Right cardiac atrium (tissue), 5 donors: ENCODE measurements at regions not wholly inside any gene's neighbourhood (a gene's known extent, or its start where the extent isn't known, plus 50 kb on each side); places are given as distances from the start of the nearest gene placed in this dataset.
"Not testable (repeated sequence)": the region's sequence is repeated elsewhere in the genome, so short reads cannot be mapped to it uniquely, and the experiment has no call there.

ENCODE experiments used
- ATAC-seq, 2 donors: fragments of 200-7000 bp; cut with Tn5 transposase; one replicate each; pipeline versions ENCODE4 v1.8.0 to v1.9.1; 2020; ENCODE audit warnings: moderate library complexity in 2 of 2, mild to moderate bottlenecking in 1 of 2
- DNase-seq, 3 donors: peaks; one replicate each; pipeline ENCODE4 v3.0.0-alpha.2; 2020
- H3K27ac ChIP-seq: one replicate; pipeline ENCODE4 v1.5.1; 2013; ENCODE audit warnings: mild to moderate bottlenecking, low read length, control low read depth, moderate library complexity
- H3K27me3 ChIP-seq: one replicate; pipeline ENCODE4 v1.6.1; 2013; ENCODE audit not compliant: control insufficient read depth, insufficient read depth
- H3K4me1 ChIP-seq: one replicate; pipeline ENCODE4 v1.6.1; 2013; ENCODE audit warnings: low read length; ENCODE audit not compliant: control insufficient read depth, insufficient read depth
- H3K4me3 ChIP-seq: one replicate; pipeline ENCODE4 v1.5.1; 2013; ENCODE audit warnings: low read length, control low read depth
- H3K9me3 ChIP-seq: one replicate; pipeline ENCODE4 v1.6.1; 2013; ENCODE audit warnings: low read length; ENCODE audit not compliant: control insufficient read depth
- WGBS: extraction: QIAGEN DNeasy Blood & Tissue Kit; methylation state at CpG from one replicate; pipeline ENCODE4 v1.1.7; 2013; 5-methylcytosine and 5-hydroxymethylcytosine counted together
- intact Hi-C, 4 donors: fragments of 100-400 bp; cut with DNase I; formaldehyde crosslinking; loops; one replicate each; pipeline versions ENCODE4 v1.11.0 to v1.14.0; 2022 to 2023
- donor health status: healthy with polysubstance abuse.
- donor health status: DM: no; HTN: yes; CAD: no.
- donor health status: DM: no; HTN: no; CAD: no.
- donor health status: DM: no; HTN: yes; CAD: no; lungs with severe emphysema.
- donor health status: DM: yes; HTN: yes; CAD: no.

DNA sequence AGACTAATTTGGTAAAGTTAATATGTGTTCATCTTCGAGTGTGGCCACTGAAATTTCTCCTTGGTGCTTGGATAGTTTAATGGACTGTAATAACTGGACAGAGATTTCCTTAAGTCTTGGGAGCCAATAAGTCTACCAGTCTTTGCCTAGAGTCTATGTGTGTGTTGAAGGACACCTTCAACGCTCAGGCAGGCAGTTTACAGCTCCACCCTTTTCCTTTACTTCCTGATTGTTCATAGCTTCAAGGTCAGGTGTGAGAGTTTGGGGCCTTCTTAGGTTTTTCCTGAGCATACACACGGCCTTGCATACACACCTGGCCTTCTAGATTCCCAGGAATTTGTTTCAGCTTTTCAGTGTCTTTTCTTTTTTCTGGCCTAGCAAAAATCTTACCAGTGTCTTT is 355.3 kb upstream of the AMOT start:
- DNase-seq (no peak), ATAC-seq (no peak)
- intact Hi-C loops = no loop called here
- Histone ChIP-seq H3K4me1 (no peaks in the 10 kb centered on the region), H3K27me3 (no peaks in the 10 kb centered on the region), H3K27ac (no peak overlapping the region), H3K4me3 (no peak overlapping the region), H3K9me3 (no peaks in the 10 kb centered on the region)
- WGBS = 49% methylated on average over 3 of the region's 3 CpGs

DNA sequence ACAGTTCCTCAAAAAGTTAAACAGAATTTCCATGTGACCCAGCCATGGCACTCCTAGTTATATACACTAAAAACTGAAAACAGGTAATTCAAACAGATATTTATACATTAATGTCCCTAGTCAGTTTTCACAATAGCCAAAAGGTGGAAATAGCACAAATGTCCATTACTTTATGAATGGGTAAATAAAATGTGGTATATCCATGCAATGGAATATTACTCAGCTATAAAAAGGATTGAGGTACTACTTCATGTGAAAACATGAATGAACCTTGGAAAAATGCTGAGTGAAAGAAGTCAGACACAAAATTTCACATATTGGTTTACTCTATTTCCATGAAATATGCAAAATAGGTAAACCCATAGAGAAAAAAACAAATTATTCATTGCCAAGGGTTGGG is 351.8 kb upstream of the AMOT start:
- Histone ChIP-seq H3K27ac (no peak overlapping the region), H3K4me3 (no peak overlapping the region), H3K4me1 (no peaks in the 10 kb centered on the region), H3K9me3 (no peaks in the 10 kb centered on the region), H3K27me3 (no peaks in the 10 kb centered on the region)
- intact Hi-C loops = no loop called here
- DNase-seq (no peak), ATAC-seq (no peak)

DNA sequence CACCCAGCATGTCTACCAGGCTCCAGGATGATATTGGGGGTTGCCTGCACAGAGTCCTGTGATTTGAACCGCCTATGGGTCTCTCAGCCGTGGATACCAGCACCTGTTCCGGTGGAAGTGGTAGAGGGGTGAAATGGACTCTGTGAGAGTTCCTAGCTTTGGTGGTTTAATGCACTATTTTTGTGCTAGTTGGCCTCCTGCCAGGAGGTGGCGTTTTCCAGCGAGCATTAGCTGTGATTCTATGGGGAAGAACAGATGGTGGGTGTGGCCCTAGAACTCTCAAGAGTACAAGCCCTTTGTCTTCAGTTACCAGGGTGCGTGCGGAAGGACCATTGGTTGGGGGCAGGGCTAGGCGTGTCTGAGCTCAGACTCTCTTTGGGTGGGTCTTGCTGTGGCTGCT is 316.9 kb upstream of the AMOT start:
- no peaks in the 10 kb centered on the region for H3K4me1 ChIP-seq
- H3K27me3 ChIP-seq = no peaks in the 10 kb centered on the region
- 95% methylated on average over 8 of the region's 8 CpGs for WGBS
- no peak overlapping the region for H3K27ac ChIP-seq
- intact Hi-C loops = no loop called here
- H3K9me3 ChIP-seq = no peaks in the 10 kb centered on the region
- no peak overlapping the region for H3K4me3 ChIP-seq
- ATAC-seq (no peak), DNase-seq (no peak)

DNA sequence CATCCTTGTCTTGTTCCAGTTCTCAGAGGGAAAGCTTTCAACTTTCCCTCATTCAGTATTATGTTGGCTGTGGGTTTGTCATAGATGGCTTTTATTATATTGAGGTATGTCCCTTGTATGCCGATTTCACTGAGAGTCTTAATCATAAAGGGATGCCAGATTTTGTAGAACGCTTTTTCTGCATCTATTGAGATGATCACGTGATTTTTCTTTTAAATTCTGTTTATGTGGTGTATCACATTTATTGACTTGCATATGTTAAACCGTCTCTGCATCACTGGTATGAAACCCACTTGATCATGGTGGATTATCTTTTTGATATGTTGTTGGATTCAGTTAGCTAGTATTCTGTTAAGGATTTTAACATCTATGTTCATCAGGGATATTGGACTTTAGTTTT is 313.7 kb upstream of the AMOT start:
- DNase-seq, ATAC-seq, H3K4me3 ChIP-seq, H3K27me3 ChIP-seq, intact Hi-C loops, H3K27ac ChIP-seq, H3K9me3 ChIP-seq, H3K4me1 ChIP-seq: not testable (repeated sequence)
- 82% methylated on average over 4 of the region's 4 CpGs for WGBS

DNA sequence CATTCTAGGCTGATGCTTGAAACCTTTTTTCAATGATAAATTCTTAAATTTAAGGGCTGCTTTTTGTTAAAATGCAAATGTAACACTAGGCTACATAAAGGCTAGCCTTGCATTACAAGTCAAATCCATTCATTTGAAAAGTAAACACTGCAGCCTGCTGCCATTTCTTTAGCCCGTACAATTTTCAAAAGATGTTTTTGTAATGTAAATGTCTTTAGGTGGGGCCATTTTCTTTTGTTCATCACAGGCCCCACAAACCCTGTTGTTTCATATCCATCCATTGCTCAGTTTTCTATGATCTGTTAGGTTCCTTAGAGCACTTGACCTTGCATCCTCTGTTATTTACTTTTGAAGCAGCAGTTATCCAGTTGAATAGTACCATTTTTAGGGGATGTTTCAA is 296.2 kb upstream of the AMOT start:
- no peak for DNase-seq
- no peak overlapping the region for H3K4me3 ChIP-seq
- H3K9me3 ChIP-seq = no peaks in the 10 kb centered on the region
- no peaks in the 10 kb centered on the region for H3K27me3 ChIP-seq
- ATAC-seq = no peak
- H3K4me1 ChIP-seq = no peaks in the 10 kb centered on the region
- intact Hi-C loops = no loop called here
- WGBS = 66% methylated on average over 1 of the region's 1 CpG
- H3K27ac ChIP-seq = no peak overlapping the region

DNA sequence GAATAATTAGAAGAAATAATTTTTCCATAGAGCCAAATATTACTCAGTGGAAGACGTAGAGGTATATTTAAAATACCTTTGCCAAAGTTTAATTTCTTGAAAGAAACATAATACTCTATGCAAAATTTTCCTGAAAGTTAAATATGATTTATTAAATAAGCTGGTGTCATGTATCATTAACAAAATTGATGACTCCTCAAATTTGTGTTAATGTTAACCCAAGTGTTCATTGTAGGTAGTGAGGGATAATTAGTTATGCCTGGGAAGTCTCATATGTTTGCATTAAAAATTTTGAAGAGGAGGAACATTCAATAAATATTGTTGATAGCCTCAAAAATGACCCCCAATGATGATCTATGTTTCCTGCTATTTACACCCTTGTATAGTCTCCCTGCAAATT is 292.7 kb upstream of the AMOT start:
- Histone ChIP-seq H3K9me3 (no peaks in the 10 kb centered on the region), H3K4me1 (no peaks in the 10 kb centered on the region), H3K27ac (no peak overlapping the region), H3K4me3 (no peak overlapping the region), H3K27me3 (no peaks in the 10 kb centered on the region)
- ATAC-seq (no peak), DNase-seq (no peak)
- WGBS = 76% methylated on average over 1 of the region's 1 CpG
- intact Hi-C loops = no loop called here

DNA sequence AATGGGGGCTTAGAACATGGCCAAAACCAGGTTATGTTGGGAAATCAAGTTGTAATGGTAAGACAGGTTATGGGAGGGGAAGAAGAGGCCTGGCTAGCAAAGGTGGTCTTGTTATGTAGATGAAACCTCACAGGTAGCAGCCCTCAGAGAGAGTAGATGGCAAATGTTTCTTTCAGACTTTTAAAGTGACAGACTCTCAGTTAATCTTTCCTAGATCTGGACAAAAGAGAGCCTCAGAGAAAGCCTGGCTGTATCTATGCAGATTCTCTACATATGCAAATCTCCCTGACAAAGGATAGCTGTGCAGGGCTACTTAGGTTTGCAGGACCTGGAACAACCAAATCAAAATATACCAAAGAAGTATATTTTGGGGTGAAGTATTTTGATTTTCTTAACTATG is 284.1 kb upstream of the AMOT start:
- ATAC-seq (no peak), DNase-seq (no peak)
- no peaks in the 10 kb centered on the region for H3K4me1 ChIP-seq
- H3K4me3 ChIP-seq = no peak overlapping the region
- H3K9me3 ChIP-seq = no peaks in the 10 kb centered on the region
- no peaks in the 10 kb centered on the region for H3K27me3 ChIP-seq
- intact Hi-C loops = no loop called here
- H3K27ac ChIP-seq = no peak overlapping the region

DNA sequence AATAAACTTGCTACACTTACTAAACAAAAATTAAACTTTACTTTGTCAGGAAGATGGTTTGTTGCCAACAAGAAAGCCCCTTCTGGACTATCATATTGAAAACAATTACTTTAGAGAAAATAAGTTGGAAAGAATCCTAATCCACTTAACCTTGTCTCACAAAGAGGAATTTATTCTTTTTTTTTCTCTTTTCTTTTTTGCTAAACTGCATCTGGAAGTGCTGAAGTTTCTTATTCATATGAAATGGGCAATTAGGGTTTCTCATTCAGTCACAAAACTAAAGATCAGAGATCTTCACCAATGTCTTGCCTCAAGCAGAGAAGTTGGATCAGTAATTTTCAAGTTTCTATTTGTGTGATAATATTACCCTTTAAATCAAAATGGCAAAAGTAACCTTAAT is 234.9 kb upstream of the AMOT start:
- intact Hi-C loops = no loop called here
- Histone ChIP-seq H3K4me1 (no peaks in the 10 kb centered on the region), H3K27ac (no peak overlapping the region), H3K9me3 (no peaks in the 10 kb centered on the region), H3K4me3 (no peak overlapping the region), H3K27me3 (no peaks in the 10 kb centered on the region)
- DNase-seq = no peak
- ATAC-seq = no peak

DNA sequence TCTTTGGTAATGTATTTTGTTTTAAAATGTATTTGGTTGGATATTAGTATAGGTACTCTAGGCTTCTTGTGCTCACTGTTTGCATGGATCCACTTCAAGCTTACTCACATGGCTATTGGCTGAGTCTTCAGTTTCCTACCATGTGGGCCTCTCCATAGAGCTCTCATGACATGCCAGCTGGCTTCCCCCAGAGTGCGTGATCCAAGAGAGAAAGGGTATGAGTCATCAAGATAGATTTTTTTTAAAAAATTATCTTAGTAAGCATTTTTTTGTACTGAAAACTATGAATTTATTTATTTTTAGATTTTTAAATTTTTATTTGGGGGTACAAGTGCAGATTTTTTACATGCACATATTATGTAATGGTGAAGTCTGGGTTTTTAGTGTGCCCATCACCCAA is 219.1 kb upstream of the AMOT start:
- ATAC-seq (no peak), DNase-seq (peak; percentile 34 to 61 (median 51))
- H3K9me3 ChIP-seq = no peaks in the 10 kb centered on the region
- intact Hi-C loops = no loop called here
- H3K4me3 ChIP-seq = no peak overlapping the region
- no peak overlapping the region for H3K27ac ChIP-seq
- no peaks in the 10 kb centered on the region for H3K27me3 ChIP-seq
- WGBS = 45% methylated on average over 1 of the region's 1 CpG
- no peaks in the 10 kb centered on the region for H3K4me1 ChIP-seq

DNA sequence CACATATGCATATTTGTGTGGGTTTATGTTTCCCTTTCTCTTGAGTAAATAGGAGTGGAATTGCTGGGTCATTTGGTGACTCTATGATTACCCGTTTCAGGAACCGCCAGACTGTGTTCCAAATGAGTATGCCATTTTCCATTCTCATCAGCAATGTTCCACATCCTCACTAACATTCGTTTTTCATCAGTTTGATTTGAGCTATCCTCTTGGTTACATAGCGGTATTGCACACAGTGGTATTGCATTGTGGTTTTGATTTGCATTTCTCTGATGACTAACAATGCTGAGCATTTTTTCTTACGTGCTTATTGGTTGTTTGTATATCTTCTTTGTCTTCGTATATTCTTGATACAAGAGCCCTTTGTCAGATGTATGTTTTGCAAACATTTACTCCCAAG is 218.0 kb upstream of the AMOT start:
- DNase-seq (no peak), ATAC-seq (no peak)
- Histone ChIP-seq H3K27me3 (no peaks in the 10 kb centered on the region), H3K4me1 (no peaks in the 10 kb centered on the region), H3K9me3 (no peaks in the 10 kb centered on the region), H3K27ac (no peak overlapping the region), H3K4me3 (no peak overlapping the region)
- intact Hi-C loops = no loop called here
- WGBS = 83% methylated on average over 6 of the region's 6 CpGs

DNA sequence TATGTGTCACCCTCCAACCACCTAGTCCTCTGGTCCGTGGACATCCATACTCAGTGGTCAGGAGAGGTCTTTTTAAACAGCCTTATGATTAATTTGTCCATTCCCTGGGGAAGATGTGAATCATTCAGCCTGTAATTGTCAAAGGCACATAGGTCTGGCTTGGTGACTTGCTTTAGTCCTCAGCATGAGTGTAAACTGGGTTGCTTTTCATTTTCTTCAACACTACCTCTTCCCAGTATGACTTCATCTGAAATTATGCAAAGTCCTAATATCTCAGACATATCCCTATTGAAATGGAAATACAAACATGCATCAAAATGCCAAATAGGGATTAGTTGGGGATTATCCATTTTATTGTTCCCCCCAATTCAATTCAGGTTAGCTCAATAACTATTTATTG is 208.3 kb upstream of the AMOT start:
- no peak for DNase-seq
- no peaks in the 10 kb centered on the region for H3K27me3 ChIP-seq
- intact Hi-C loops = no loop called here
- no peak overlapping the region for H3K4me3 ChIP-seq
- no peak overlapping the region for H3K27ac ChIP-seq
- ATAC-seq = no peak
- 79% methylated on average over 1 of the region's 1 CpG for WGBS
- H3K9me3 ChIP-seq = no peaks in the 10 kb centered on the region
- no peaks in the 10 kb centered on the region for H3K4me1 ChIP-seq

DNA sequence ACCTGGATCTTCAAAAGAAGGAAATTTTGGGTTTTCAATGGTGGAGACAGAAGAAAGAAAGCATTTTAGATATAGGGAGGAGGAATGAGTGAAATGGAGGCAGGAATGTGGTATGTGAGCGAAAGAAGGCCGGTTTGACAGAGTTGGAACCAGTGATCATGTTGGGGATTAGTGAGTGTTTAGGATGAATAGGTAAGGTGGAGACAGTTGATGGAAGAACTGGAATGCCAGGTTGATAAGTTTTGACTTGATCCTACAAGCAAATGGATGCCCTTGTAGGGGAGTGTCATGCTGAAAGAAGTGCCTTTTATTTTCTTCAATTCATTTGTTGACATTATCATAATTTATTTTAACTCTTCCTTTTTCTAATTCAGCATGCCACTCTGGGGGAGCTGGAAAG is 207.8 kb upstream of the AMOT start:
- 83% methylated on average over 2 of the region's 2 CpGs for WGBS
- H3K27me3 ChIP-seq = no peaks in the 10 kb centered on the region
- no peak overlapping the region for H3K27ac ChIP-seq
- ATAC-seq = no peak
- intact Hi-C loops = no loop called here
- no peaks in the 10 kb centered on the region for H3K9me3 ChIP-seq
- H3K4me3 ChIP-seq = no peak overlapping the region
- no peaks in the 10 kb centered on the region for H3K4me1 ChIP-seq
- no peak for DNase-seq
